ENCODE measurements at regions not wholly inside any gene's neighbourhood (a gene's known extent, or its start where the extent isn't known, plus 50 kb on each side); places are given as distances from the start of the nearest gene placed in this dataset.
"Not testable (repeated sequence)": the region's sequence is repeated elsewhere in the genome, so short reads cannot be mapped to it uniquely, and the experiment has no call there.

- DNase-seq (no peak), ATAC-seq (no peak)
- Mint-ChIP-seq H3K4me3 (no peak overlapping the region), H3K27ac (no peak overlapping the region), H3K27me3 (peaks cover 0 to 19% (median 7%) of the 10 kb centered on the region in 5 donors), H3K9me3 (peaks cover 0 to 2% (median 0%) of the 10 kb centered on the region in 11 donors), H3K36me3 (no peaks in the 10 kb centered on the region), H3K4me1 (no peaks in the 10 kb centered on the region)
- Histone ChIP-seq H3K4me3 (ENCODE audit: low read length) (no peak overlapping the region), H3K4me1 (ENCODE audit: control insufficient read depth in 2 of 2, insufficient read depth in 2 of 2, low read length in 2 of 2) (no peaks in the 10 kb centered on the region), H3K9me3 (ENCODE audit: control insufficient read depth in 2 of 3, low read length in 3 of 3) (no peaks in the 10 kb centered on the region), H3K27me3 (ENCODE audit: control insufficient read depth in 2 of 2, insufficient read depth in 2 of 2, low read length in 2 of 2) (no peaks in the 10 kb centered on the region), H3K36me3 (ENCODE audit: control insufficient read depth in 2 of 3, insufficient read depth in 3 of 3, low read length in 3 of 3) (no peaks in the 10 kb centered on the region), H3K27ac (ENCODE audit: low read depth, low read length) (no peak overlapping the region)
- POLR2A ChIA-PET: no interaction called here
- CTCF ChIA-PET: no interaction called here
- intact Hi-C loops (cut with micrococcal nuclease): no loop called here
These were observed 143.7 kb downstream of the NR2F2 start for GRCh38 chr15:96474231-96474664.

GRCh38 chr15:96477227-96477626 lies 146.7 kb downstream of the NR2F2 start:
- Histone ChIP-seq H3K27me3 (ENCODE audit: control insufficient read depth in 2 of 2, insufficient read depth in 2 of 2, low read length in 2 of 2) (no peaks in the 10 kb centered on the region), H3K4me1 (ENCODE audit: control insufficient read depth in 2 of 2, insufficient read depth in 2 of 2, low read length in 2 of 2) (no peaks in the 10 kb centered on the region), H3K9me3 (ENCODE audit: control insufficient read depth in 2 of 3, low read length in 3 of 3) (no peaks in the 10 kb centered on the region), H3K4me3 (ENCODE audit: low read length) (no peak overlapping the region), H3K36me3 (ENCODE audit: control insufficient read depth in 2 of 3, insufficient read depth in 3 of 3, low read length in 3 of 3) (no peaks in the 10 kb centered on the region), H3K27ac (ENCODE audit: low read depth, low read length) (no peak overlapping the region)
- ChIA-PET CTCF (no interaction called here), POLR2A (no interaction called here)
- H3K27me3 Mint-ChIP-seq: peaks cover 0 to 7% (median 3%) of the 10 kb centered on the region in 5 donors
- H3K9me3 Mint-ChIP-seq: peaks cover 0 to 4% (median 0%) of the 10 kb centered on the region in 11 donors
- intact Hi-C loops (cut with micrococcal nuclease): no loop called here
- DNase-seq (no peak), ATAC-seq (no peak)
- H3K4me3 Mint-ChIP-seq: no peak overlapping the region
- H3K27ac Mint-ChIP-seq: no peak overlapping the region
- H3K4me1 Mint-ChIP-seq: no peaks in the 10 kb centered on the region
- H3K36me3 Mint-ChIP-seq: no peaks in the 10 kb centered on the region

DNA sequence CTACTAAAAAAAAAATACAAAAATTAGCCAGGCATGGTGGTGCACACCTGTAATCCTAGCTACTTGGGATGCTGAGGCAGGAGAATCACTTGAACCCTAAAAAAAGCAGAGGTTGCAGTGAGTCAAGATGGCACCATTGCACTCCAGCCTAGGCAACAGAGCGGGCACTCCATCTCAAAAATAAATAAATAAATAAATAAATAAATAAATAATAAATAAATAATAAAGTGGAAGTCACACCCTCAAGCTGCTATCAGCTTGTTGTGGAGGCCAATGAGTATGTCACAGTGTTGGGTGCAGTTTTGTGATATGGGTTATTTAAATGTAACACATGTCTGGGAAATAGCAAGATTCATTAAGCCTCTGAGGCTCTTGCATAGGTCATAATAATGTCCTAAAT lies 153.9 kb downstream of the NR2F2 start:
- CTCF ChIA-PET; H3K4me3 Mint-ChIP-seq; H3K4me3 ChIP-seq (ENCODE audit: low read length); DNase-seq; H3K27me3 ChIP-seq (ENCODE audit: control insufficient read depth in 2 of 2, insufficient read depth in 2 of 2, low read length in 2 of 2); POLR2A ChIA-PET; H3K27ac ChIP-seq (ENCODE audit: low read depth, low read length); H3K9me3 ChIP-seq (ENCODE audit: control insufficient read depth in 2 of 3, low read length in 3 of 3); H3K27ac Mint-ChIP-seq; H3K36me3 Mint-ChIP-seq; H3K4me1 ChIP-seq (ENCODE audit: control insufficient read depth in 2 of 2, insufficient read depth in 2 of 2, low read length in 2 of 2); H3K36me3 ChIP-seq (ENCODE audit: control insufficient read depth in 2 of 3, insufficient read depth in 3 of 3, low read length in 3 of 3); H3K4me1 Mint-ChIP-seq; ATAC-seq; H3K9me3 Mint-ChIP-seq; intact Hi-C loops (cut with micrococcal nuclease): not testable (repeated sequence)
- peaks cover 0 to 32% (median 8%) of the 10 kb centered on the region in 5 donors for H3K27me3 Mint-ChIP-seq

- H3K9me3 Mint-ChIP-seq: peaks cover 0 to 5% (median 0%) of the 10 kb centered on the region in 11 donors
- H3K27ac Mint-ChIP-seq: no peak overlapping the region
- Histone ChIP-seq H3K27ac (ENCODE audit: low read depth, low read length) (no peak overlapping the region), H3K9me3 (ENCODE audit: control insufficient read depth in 2 of 3, low read length in 3 of 3) (no peaks in the 10 kb centered on the region), H3K36me3 (ENCODE audit: control insufficient read depth in 2 of 3, insufficient read depth in 3 of 3, low read length in 3 of 3) (no peaks in the 10 kb centered on the region), H3K4me3 (ENCODE audit: low read length) (no peak overlapping the region), H3K27me3 (ENCODE audit: control insufficient read depth in 2 of 2, insufficient read depth in 2 of 2, low read length in 2 of 2) (no peaks in the 10 kb centered on the region), H3K4me1 (ENCODE audit: control insufficient read depth in 2 of 2, insufficient read depth in 2 of 2, low read length in 2 of 2) (no peaks in the 10 kb centered on the region)
- intact Hi-C loops (cut with micrococcal nuclease): no loop called here
- ChIA-PET POLR2A (no interaction called here), CTCF (no interaction called here)
- H3K36me3 Mint-ChIP-seq: no peaks in the 10 kb centered on the region
- no peak for ATAC-seq
- no peaks in the 10 kb centered on the region for H3K4me1 Mint-ChIP-seq
- DNase-seq: no peak
- peaks cover 0 to 36% (median 11%) of the 10 kb centered on the region in 5 donors for H3K27me3 Mint-ChIP-seq
- H3K4me3 Mint-ChIP-seq: no peak overlapping the region
These were observed 154.3 kb downstream of the NR2F2 start for GRCh38 chr15:96484830-96485229.

DNA sequence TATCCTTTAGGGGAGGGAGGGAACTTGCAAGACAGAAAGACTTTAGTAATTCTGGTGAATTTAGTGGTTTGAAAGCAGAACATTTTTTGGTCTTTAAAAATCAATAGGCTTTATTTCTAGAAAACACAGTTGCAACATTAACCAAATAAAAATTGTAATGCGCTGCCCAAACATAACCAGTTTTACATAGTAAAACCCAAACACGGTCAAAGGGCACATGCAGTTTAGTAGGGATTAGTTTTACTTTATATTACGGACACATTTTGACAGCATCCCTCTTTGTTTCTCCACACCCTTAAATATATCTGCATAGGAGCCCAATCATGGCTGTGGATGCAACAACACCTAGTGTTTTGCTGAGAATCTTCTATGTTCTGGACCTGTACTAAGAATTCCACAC lies 156.7 kb downstream of the NR2F2 start:
- no peak overlapping the region for H3K27ac ChIP-seq (ENCODE audit: low read depth, low read length)
- H3K27me3 ChIP-seq (ENCODE audit: control insufficient read depth in 2 of 2, insufficient read depth in 2 of 2, low read length in 2 of 2): no peaks in the 10 kb centered on the region
- no peak for DNase-seq
- H3K4me1 Mint-ChIP-seq: peaks cover 0 to 4% (median 0%) of the 10 kb centered on the region in 7 donors
- H3K4me3 Mint-ChIP-seq: no peak overlapping the region
- H3K4me1 ChIP-seq (ENCODE audit: control insufficient read depth in 2 of 2, insufficient read depth in 2 of 2, low read length in 2 of 2): no peaks in the 10 kb centered on the region
- H3K36me3 ChIP-seq (ENCODE audit: control insufficient read depth in 2 of 3, insufficient read depth in 3 of 3, low read length in 3 of 3): no peaks in the 10 kb centered on the region
- ChIA-PET POLR2A (no interaction called here), CTCF (no interaction called here)
- H3K36me3 Mint-ChIP-seq: no peaks in the 10 kb centered on the region
- no peak overlapping the region for H3K27ac Mint-ChIP-seq
- H3K9me3 ChIP-seq (ENCODE audit: control insufficient read depth in 2 of 3, low read length in 3 of 3): no peaks in the 10 kb centered on the region
- intact Hi-C loops (cut with micrococcal nuclease): no loop called here
- H3K4me3 ChIP-seq (ENCODE audit: low read length): no peak overlapping the region
- peaks cover 0 to 42% (median 14%) of the 10 kb centered on the region in 5 donors for H3K27me3 Mint-ChIP-seq
- no peak for ATAC-seq
- peaks cover 0 to 5% (median 0%) of the 10 kb centered on the region in 11 donors for H3K9me3 Mint-ChIP-seq

DNA sequence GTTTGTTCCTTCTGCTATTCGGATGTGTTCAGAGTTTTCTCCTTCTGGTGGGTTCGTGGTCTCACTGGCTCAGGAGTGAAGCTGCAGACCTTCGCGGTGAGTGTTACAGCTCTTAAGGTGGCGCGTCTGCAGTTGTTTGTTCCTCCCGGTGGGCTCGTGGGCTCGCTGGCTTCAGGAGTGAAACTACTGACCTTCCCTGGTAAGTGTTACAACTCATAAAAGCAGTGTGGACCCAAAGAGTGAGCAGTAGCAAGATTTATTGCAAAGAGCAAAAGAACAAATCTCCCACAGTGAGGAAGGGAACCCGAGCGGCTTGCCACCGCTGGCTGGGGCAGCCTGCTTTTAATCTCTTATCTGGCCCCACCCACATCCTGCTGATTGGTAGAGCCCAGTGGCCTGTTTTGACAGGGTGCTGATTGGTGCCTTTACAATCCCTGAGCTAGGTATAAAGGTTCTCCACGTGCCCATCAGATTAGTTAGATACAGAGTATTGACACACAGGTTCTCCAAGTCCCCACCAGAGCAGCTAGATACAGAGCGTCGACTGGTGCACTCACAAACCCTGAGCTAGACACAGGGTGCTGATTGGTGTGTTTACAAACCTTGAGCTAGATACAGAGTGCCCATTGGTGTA lies 160.7 kb downstream of the NR2F2 start:
- H3K4me3 ChIP-seq (ENCODE audit: low read length); H3K9me3 Mint-ChIP-seq; CTCF ChIA-PET; H3K4me3 Mint-ChIP-seq; ATAC-seq; DNase-seq; H3K36me3 ChIP-seq (ENCODE audit: control insufficient read depth in 2 of 3, insufficient read depth in 3 of 3, low read length in 3 of 3); H3K36me3 Mint-ChIP-seq; intact Hi-C loops (cut with micrococcal nuclease); H3K4me1 ChIP-seq (ENCODE audit: control insufficient read depth in 2 of 2, insufficient read depth in 2 of 2, low read length in 2 of 2); H3K27me3 ChIP-seq (ENCODE audit: control insufficient read depth in 2 of 2, insufficient read depth in 2 of 2, low read length in 2 of 2); H3K27ac ChIP-seq (ENCODE audit: low read depth, low read length); POLR2A ChIA-PET; H3K27ac Mint-ChIP-seq; H3K4me1 Mint-ChIP-seq; H3K9me3 ChIP-seq (ENCODE audit: control insufficient read depth in 2 of 3, low read length in 3 of 3): not testable (repeated sequence)
- H3K27me3 Mint-ChIP-seq: peaks cover 0 to 44% (median 26%) of the 10 kb centered on the region in 5 donors
